AG09319 (cell line): ENCODE measurements at regions not wholly inside any gene's neighbourhood (a gene's known extent, or its start where the extent isn't known, plus 50 kb on each side); places are given as distances from the start of the nearest gene placed in this dataset.

Experiments used
- DNase-seq: peaks from one replicate; pipeline ENCODE4 v3.0.0-alpha.2; 2010; ENCODE audit warnings: low read depth; ENCODE audit errors: extremely low read depth
- CTCF ChIP-seq: IDR thresholded peaks from 2 replicates; pipeline ENCODE4 v1.5.1; 2011; ENCODE audit warnings: low read depth, mild to moderate bottlenecking, inconsistent platforms, low read length, moderate library complexity

- TF ChIP-seq CTCF = no peak
- DNase-seq = no peak
These were observed 118.0 kb downstream of the FOXD1 start for GRCh38 chr5:73330613-73331012.

- no peak for TF ChIP-seq CTCF
These were observed 119.9 kb downstream of the FOXD1 start for GRCh38 chr5:73328640-73329039.

GRCh38 chr5:73327908-73328455 lies 120.6 kb downstream of the FOXD1 start:
- TF ChIP-seq CTCF = no peak
- no peak for DNase-seq

More at GRCh38 chr5:73328640-73329039, 119.9 kb downstream of the FOXD1 start:
- DNase-seq = no peak

GRCh38 chr5:73325546-73325945 lies 123.0 kb downstream of the FOXD1 start:
- DNase-seq = no peak
- no peak for TF ChIP-seq CTCF

- TF ChIP-seq CTCF = no peak
- DNase-seq = no peak
These were observed 125.1 kb downstream of the FOXD1 start for GRCh38 chr5:73323466-73323865.

GRCh38 chr5:73322437-73323076 lies 126.0 kb downstream of the FOXD1 start:
- DNase-seq = no peak
- no peak for TF ChIP-seq CTCF

GRCh38 chr5:73321757-73322436 lies 126.7 kb downstream of the FOXD1 start:
- no peak for DNase-seq
- no peak for TF ChIP-seq CTCF
